CD8-positive, alpha-beta memory T cell (primary cell): ENCODE measurements at regions not wholly inside any gene's neighbourhood (a gene's known extent, or its start where the extent isn't known, plus 50 kb on each side); places are given as distances from the start of the nearest gene placed in this dataset.
A peak's percentile ranks its signal among the peaks of the same experiment; 100 is the strongest.

Source experiments
- CTCF ChIA-PET: fragments of 350-600 bp; sonication (Branson Sonifier 250); formaldehyde crosslinking; loops from one replicate; lab custom pipeline; 2021; ENCODE audit warnings: antibody characterized with exemption; lab: Charles Lee
- POLR2A ChIA-PET: fragments of 350-600 bp; sonication (Branson Sonifier 250); formaldehyde crosslinking; loops from one replicate; lab custom pipeline; 2021; ENCODE audit warnings: antibody characterized with exemption; lab: Charles Lee
- DNase-seq, 5 donors: peaks; one replicate each; pipeline versions ENCODE4 v3.0.0 to v3.0.0-alpha.2; 2020 to 2022; ENCODE audit warnings: mixed read lengths in 1 of 5
- H3K27ac ChIP-seq: one replicate; pipeline ENCODE4 v1.7.0; 2013; ENCODE audit warnings: low read depth, mild to moderate bottlenecking, low read length, moderate library complexity
- H3K27me3 ChIP-seq: 2 replicates; pipeline ENCODE4 v1.7.0; 2013; ENCODE audit warnings: low read length, mild to moderate bottlenecking; ENCODE audit not compliant: insufficient read depth, poor library complexity, severe bottlenecking
- H3K36me3 ChIP-seq: 2 replicates; pipeline ENCODE4 v1.7.0; 2013; ENCODE audit warnings: mild to moderate bottlenecking, low read length, moderate library complexity; ENCODE audit not compliant: insufficient read depth
- H3K4me1 ChIP-seq: 2 replicates; pipeline ENCODE4 v1.7.0; 2013; ENCODE audit warnings: mild to moderate bottlenecking, low read length, moderate library complexity; ENCODE audit not compliant: insufficient read depth
- H3K4me3 ChIP-seq: 2 replicates; pipeline ENCODE4 v1.7.0; 2013; ENCODE audit warnings: mild to moderate bottlenecking, low read length
- H3K9me3 ChIP-seq: 2 replicates; pipeline ENCODE4 v1.7.0; 2013; ENCODE audit warnings: mild to moderate bottlenecking, low read length
- H3K27ac Mint-ChIP-seq, 8 donors: one replicate each; pipeline ENCODE4 v1.8.0; 2020 to 2021; ENCODE audit warnings: mixed read lengths in 8 of 8, mild to moderate bottlenecking in 6 of 8, inconsistent platforms in 3 of 8, moderate library complexity in 3 of 8
- H3K27me3 Mint-ChIP-seq, 2 donors: one replicate each; pipeline ENCODE4 v1.8.0; 2020 to 2021; ENCODE audit warnings: mixed read lengths in 2 of 2, mild to moderate bottlenecking in 1 of 2, moderate library complexity in 1 of 2
- H3K36me3 Mint-ChIP-seq, 3 donors: one replicate each; pipeline ENCODE4 v1.8.0; 2020 to 2021; ENCODE audit warnings: mixed read lengths in 3 of 3, inconsistent platforms in 1 of 3, mild to moderate bottlenecking in 1 of 3
- H3K4me1 Mint-ChIP-seq, 3 donors: one replicate each; pipeline ENCODE4 v1.8.0; 2020 to 2021; ENCODE audit warnings: mixed read lengths in 3 of 3, inconsistent platforms in 1 of 3, mild to moderate bottlenecking in 1 of 3
- H3K4me3 Mint-ChIP-seq, 7 donors: one replicate each; pipeline ENCODE4 v1.8.0; 2020 to 2021; ENCODE audit warnings: mixed read lengths in 7 of 7, mild to moderate bottlenecking in 6 of 7, moderate library complexity in 4 of 7, inconsistent platforms in 2 of 7
- H3K9me3 Mint-ChIP-seq, 5 donors: one replicate each; pipeline ENCODE4 v1.8.0; 2020 to 2022; ENCODE audit warnings: mixed read lengths in 5 of 5, mild to moderate bottlenecking in 3 of 5, moderate library complexity in 2 of 5, inconsistent platforms in 1 of 5

DNA sequence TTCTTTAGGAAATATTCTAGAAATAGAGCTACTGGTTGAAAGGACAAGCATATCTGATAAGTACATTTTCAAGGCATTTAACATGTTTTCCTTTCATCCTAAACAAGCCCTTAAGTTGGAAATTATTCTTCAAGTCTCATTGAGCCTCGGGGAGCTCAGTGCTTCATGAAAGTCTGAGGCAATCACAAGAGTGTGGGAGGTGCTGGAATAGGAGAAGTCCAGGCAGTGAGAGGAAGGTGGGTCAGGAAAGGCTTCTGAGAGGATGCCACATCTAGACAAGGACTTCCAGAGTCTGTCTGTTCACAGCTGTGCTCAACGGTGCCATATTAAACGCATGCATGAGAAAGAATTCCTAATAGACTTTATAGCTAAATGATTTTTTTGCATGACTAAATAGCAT, 69.8 kb downstream of the CD83 start:
- POLR2A ChIA-PET, result no interaction called here
- DNase-seq, result no peak
- Mint-ChIP-seq H3K9me3 (peaks cover 0 to 2% (median 0%) of the 10 kb centered on the region in 5 donors), H3K4me3 (no peak overlapping the region), H3K27me3 (peaks cover 3 to 8% of the 10 kb centered on the region in 2 donors), H3K4me1 (no peaks in the 10 kb centered on the region), H3K36me3 (peaks cover 0 to 6% (median 0%) of the 10 kb centered on the region in 3 donors), H3K27ac (no peak overlapping the region)
- Histone ChIP-seq H3K27ac (no peak overlapping the region), H3K4me1 (no peaks in the 10 kb centered on the region), H3K9me3 (no peaks in the 10 kb centered on the region), H3K36me3 (no peaks in the 10 kb centered on the region), H3K4me3 (no peak overlapping the region), H3K27me3 (no peaks in the 10 kb centered on the region)
- CTCF ChIA-PET, result no interaction called here

DNA sequence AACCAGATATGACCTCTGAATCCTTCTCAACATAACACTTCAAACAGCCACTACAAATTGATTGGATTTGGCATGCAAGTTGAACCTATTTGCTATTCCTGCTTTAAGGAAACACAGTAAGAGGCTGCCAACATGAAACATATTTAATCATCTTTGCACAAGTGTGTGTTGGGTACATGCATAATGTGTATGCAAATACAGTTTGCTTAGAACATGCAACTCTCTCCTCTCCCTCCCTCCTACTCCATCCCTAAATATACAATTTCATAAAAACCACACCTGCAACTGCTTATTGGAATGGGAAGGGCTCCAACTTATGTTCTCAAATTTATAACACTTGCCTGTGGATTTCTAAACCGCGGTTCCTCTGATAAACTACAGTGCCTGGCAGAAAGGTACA, 71.5 kb downstream of the CD83 start:
- ChIA-PET CTCF (no interaction called here), POLR2A (no interaction called here)
- no peak for DNase-seq
- H3K9me3 Mint-ChIP-seq, result peaks cover 0 to 2% (median 0%) of the 10 kb centered on the region in 5 donors
- peaks cover 0 to 6% (median 0%) of the 10 kb centered on the region in 3 donors for H3K36me3 Mint-ChIP-seq
- peak overlapping the region in 1 of 8 donors; percentile 34 for H3K27ac Mint-ChIP-seq
- peaks cover 6 to 11% of the 10 kb centered on the region in 2 donors for H3K27me3 Mint-ChIP-seq
- H3K4me1 ChIP-seq, result no peaks in the 10 kb centered on the region
- H3K36me3 ChIP-seq, result no peaks in the 10 kb centered on the region
- no peak overlapping the region for H3K4me3 Mint-ChIP-seq
- no peak overlapping the region for H3K27ac ChIP-seq
- no peak overlapping the region for H3K4me3 ChIP-seq
- H3K27me3 ChIP-seq, result no peaks in the 10 kb centered on the region
- no peaks in the 10 kb centered on the region for H3K9me3 ChIP-seq
- no peaks in the 10 kb centered on the region for H3K4me1 Mint-ChIP-seq

DNA sequence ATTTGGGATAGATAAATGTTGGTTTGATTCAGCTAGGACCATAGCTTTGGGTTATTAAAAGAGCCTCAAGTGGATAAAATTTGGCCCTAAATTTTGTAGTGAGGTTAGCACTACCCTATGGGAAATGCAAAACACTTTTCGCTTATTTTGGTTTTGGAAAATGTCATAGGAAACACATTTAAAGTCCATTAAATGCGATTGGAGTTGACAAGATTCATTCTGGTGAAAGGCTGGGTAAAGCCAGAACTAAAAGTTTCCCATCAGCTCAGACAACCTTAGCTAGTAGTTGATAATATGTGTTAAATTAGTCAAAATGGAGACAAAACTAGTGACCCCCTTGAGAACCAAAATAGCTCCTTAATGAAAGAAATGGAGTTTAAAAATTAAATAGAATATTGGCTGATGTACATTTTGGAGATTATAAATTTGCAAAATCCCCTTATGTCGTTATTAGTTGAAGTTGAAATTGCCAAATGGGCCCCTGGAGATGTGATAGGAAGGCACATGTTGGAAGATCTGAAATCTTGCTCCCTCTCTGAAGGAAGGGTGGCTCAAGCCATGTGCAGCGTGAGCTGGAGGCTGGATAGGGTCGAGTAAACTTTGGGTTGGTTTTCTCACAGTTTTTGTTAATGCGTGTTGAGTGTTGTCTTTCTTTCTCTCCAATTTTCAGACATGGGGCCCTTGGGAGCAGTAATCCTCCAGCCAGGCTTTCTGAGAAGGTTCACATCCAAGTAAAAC, 72.8 kb downstream of the CD83 start:
- H3K4me3 ChIP-seq, result no peak overlapping the region
- H3K27ac ChIP-seq, result no peak overlapping the region
- H3K9me3 ChIP-seq, result no peaks in the 10 kb centered on the region
- peaks cover 6 to 11% of the 10 kb centered on the region in 2 donors for H3K27me3 Mint-ChIP-seq
- H3K27me3 ChIP-seq, result no peaks in the 10 kb centered on the region
- peaks cover 0 to 6% (median 0%) of the 10 kb centered on the region in 3 donors for H3K36me3 Mint-ChIP-seq
- no peaks in the 10 kb centered on the region for H3K4me1 ChIP-seq
- H3K4me1 Mint-ChIP-seq, result no peaks in the 10 kb centered on the region
- no peaks in the 10 kb centered on the region for H3K36me3 ChIP-seq
- no peak overlapping the region for H3K4me3 Mint-ChIP-seq
- H3K9me3 Mint-ChIP-seq, result peaks cover 0 to under 1% (median 0%) of the 10 kb centered on the region in 5 donors
- POLR2A ChIA-PET, result no interaction called here
- H3K27ac Mint-ChIP-seq, result no peak overlapping the region
- CTCF ChIA-PET, result interaction anchor here (0.8 kb wide), 1 partner anchor 21 kb away, joined by 3 read pairs; no protein-coding TSS in a partner anchor
- no peak for DNase-seq

DNA sequence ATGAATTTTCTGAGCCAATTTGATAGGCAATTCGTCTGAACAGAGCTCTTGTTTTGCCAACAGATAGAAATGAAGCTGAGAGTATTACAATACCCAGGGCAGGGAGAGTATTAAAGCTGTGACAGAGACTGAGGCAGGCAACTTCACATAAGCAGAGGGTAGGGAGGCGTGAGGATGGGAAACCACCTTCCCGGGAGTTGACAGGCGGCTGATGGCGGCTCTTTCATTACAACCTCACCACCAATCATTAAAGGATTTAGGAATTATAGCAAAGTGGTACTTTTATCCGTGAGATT, 73.3 kb downstream of the CD83 start:
- Mint-ChIP-seq H3K9me3 (no peaks in the 10 kb centered on the region), H3K4me1 (no peaks in the 10 kb centered on the region), H3K27me3 (peaks cover 8 to 11% of the 10 kb centered on the region in 2 donors), H3K36me3 (peaks cover 0 to 6% (median 0%) of the 10 kb centered on the region in 3 donors), H3K4me3 (no peak overlapping the region), H3K27ac (no peak overlapping the region)
- no peaks in the 10 kb centered on the region for H3K36me3 ChIP-seq
- ChIA-PET POLR2A (no interaction called here), CTCF (no interaction called here)
- no peak overlapping the region for H3K4me3 ChIP-seq
- H3K4me1 ChIP-seq, result no peaks in the 10 kb centered on the region
- DNase-seq, result no peak
- H3K9me3 ChIP-seq, result no peaks in the 10 kb centered on the region
- H3K27ac ChIP-seq, result no peak overlapping the region
- no peaks in the 10 kb centered on the region for H3K27me3 ChIP-seq

DNA sequence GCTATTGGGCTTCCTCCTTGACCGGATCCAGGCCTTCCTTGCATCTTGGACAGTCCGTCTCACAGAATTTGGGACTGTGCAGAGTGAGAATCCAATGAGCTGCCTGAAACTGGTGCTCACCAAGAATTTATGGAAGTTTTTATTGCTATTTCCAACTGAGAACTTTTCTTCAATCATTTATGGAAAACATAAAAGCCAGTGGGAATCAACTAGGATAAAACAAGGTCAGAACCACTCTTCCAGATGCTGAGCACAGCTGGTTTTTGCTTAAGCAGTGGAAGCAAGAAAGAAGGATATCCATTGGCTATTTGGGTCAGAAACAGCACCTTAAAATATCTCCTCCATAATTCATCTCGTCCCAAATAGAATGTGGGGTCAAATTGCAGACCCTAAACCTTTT, 74.2 kb downstream of the CD83 start:
- H3K4me1 Mint-ChIP-seq, result no peaks in the 10 kb centered on the region
- H3K27ac ChIP-seq, result no peak overlapping the region
- H3K36me3 ChIP-seq, result no peaks in the 10 kb centered on the region
- peaks cover 9 to 11% of the 10 kb centered on the region in 2 donors for H3K27me3 Mint-ChIP-seq
- no peaks in the 10 kb centered on the region for H3K27me3 ChIP-seq
- H3K9me3 ChIP-seq, result no peaks in the 10 kb centered on the region
- no peak overlapping the region for H3K27ac Mint-ChIP-seq
- DNase-seq, result no peak
- H3K4me3 Mint-ChIP-seq, result no peak overlapping the region
- no peaks in the 10 kb centered on the region for H3K9me3 Mint-ChIP-seq
- ChIA-PET POLR2A (no interaction called here), CTCF (no interaction called here)
- H3K4me1 ChIP-seq, result no peaks in the 10 kb centered on the region
- no peak overlapping the region for H3K4me3 ChIP-seq
- peaks cover 0 to 6% (median 0%) of the 10 kb centered on the region in 3 donors for H3K36me3 Mint-ChIP-seq

DNA sequence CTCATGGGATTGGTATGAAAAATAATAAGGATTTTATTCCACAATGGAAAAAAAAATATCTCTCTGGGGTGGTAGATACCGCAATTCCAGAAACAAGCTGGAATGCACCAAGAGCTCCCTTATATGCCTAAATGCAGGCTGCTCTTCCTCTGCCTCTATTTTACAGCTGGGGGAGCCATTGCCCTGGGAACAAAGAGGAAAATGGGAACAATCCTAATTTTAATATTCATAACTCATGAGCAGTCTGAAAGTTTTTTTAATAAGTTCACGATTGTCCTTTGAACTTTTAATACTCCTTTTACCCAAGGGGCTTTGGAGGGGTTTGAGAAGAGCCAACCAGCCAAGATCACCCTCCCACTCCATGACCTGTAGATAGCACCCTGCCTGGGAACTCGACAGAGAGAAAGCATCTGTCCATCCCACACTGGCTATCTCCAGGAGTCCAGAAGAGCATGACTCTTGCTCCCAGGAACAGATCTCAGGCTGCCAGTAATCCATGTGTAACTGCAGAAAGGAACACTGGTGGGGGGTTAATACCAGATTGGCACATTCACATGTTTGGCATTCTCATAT, 74.7 kb downstream of the CD83 start:
- Mint-ChIP-seq H3K4me3 (no peak overlapping the region), H3K9me3 (no peaks in the 10 kb centered on the region), H3K27ac (peak overlapping the region in 1 of 8 donors; percentile 15), H3K27me3 (peaks cover 10 to 11% of the 10 kb centered on the region in 2 donors), H3K4me1 (no peaks in the 10 kb centered on the region), H3K36me3 (peaks cover 0 to 6% (median 0%) of the 10 kb centered on the region in 3 donors)
- H3K4me1 ChIP-seq, result no peaks in the 10 kb centered on the region
- H3K27ac ChIP-seq, result no peak overlapping the region
- no peak for DNase-seq
- H3K9me3 ChIP-seq, result no peaks in the 10 kb centered on the region
- CTCF ChIA-PET, result no interaction called here
- POLR2A ChIA-PET, result no interaction called here
- H3K27me3 ChIP-seq, result no peaks in the 10 kb centered on the region
- no peaks in the 10 kb centered on the region for H3K36me3 ChIP-seq
- H3K4me3 ChIP-seq, result no peak overlapping the region

DNA sequence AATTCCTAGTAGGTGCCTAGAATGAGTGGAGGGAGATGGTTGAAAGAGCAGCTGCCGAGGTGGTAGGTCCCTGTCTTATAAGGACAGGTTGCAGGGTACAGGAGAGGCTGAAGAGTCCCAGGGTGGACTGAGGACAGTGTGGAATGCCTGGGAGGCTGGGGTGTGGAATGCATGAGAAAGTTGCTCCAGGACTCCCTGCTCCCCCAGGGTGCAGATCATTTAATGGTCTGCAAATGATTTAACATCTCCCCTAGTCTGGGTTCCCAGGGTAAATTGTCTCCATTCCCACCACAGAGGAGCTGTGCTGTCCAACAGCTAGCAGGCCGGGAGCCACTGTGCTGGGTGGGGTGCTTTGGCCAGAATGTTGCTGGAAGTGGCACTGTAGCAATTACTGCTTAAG, 76.0 kb downstream of the CD83 start:
- Mint-ChIP-seq H3K36me3 (peaks cover 0 to 6% (median 0%) of the 10 kb centered on the region in 3 donors), H3K27ac (no peak overlapping the region), H3K4me3 (no peak overlapping the region), H3K9me3 (no peaks in the 10 kb centered on the region), H3K27me3 (peaks cover 10 to 11% of the 10 kb centered on the region in 2 donors), H3K4me1 (no peaks in the 10 kb centered on the region)
- H3K9me3 ChIP-seq, result no peaks in the 10 kb centered on the region
- CTCF ChIA-PET, result interaction anchor here (1.2 kb wide), 1 partner anchor 18 kb away, joined by 4 read pairs; no protein-coding TSS in a partner anchor
- POLR2A ChIA-PET, result no interaction called here
- H3K4me1 ChIP-seq, result no peaks in the 10 kb centered on the region
- no peak overlapping the region for H3K27ac ChIP-seq
- no peaks in the 10 kb centered on the region for H3K27me3 ChIP-seq
- no peak overlapping the region for H3K4me3 ChIP-seq
- no peak for DNase-seq
- H3K36me3 ChIP-seq, result no peaks in the 10 kb centered on the region

DNA sequence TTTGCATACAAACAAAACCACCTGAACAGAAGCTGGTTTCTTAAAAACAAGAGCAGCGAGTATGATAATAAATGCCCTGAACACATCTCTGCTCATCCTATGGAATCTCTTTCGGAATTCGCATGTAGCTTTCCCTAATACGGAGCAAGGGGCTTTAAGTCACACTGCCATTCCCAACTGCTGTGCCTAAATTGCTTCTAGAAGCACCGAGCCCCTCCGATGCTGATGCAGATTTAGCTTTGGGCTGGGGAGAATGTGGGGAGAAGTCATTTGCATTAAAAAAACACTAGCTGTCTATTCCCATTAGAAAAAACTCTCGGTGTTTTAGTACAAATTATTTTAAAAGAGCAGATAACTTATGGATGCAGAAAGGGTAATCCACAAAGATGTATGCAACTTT, 76.9 kb downstream of the CD83 start:
- Mint-ChIP-seq H3K27me3 (peaks cover 8 to 10% of the 10 kb centered on the region in 2 donors), H3K36me3 (no peaks in the 10 kb centered on the region), H3K27ac (no peak overlapping the region), H3K9me3 (no peaks in the 10 kb centered on the region), H3K4me3 (no peak overlapping the region), H3K4me1 (no peaks in the 10 kb centered on the region)
- ChIA-PET POLR2A (no interaction called here), CTCF (interaction anchor here (0.9 to 1.2 kb wide), 2 partner anchors 9 to 17 kb away, joined by 3 to 4 read pairs; no protein-coding TSS in a partner anchor)
- DNase-seq, result no peak
- Histone ChIP-seq H3K9me3 (no peaks in the 10 kb centered on the region), H3K27ac (no peak overlapping the region), H3K36me3 (no peaks in the 10 kb centered on the region), H3K27me3 (no peaks in the 10 kb centered on the region), H3K4me1 (no peaks in the 10 kb centered on the region), H3K4me3 (no peak overlapping the region)
